Ishikawa (cell line): ENCODE measurements at regions not wholly inside any gene's neighbourhood (a gene's known extent, or its start where the extent isn't known, plus 50 kb on each side); places are given as distances from the start of the nearest gene placed in this dataset.

Experiments used
- NFIC ChIP-seq: IDR thresholded peaks from 2 replicates; pipeline ENCODE4 v1.6.1; 2012
- TF ChIP-seq, protein P1 (sequence below): IDR thresholded peaks from 2 replicates; pipeline ENCODE4 v1.6.1; 2012; ENCODE audit warnings: low read depth, mild to moderate bottlenecking
- TF ChIP-seq, protein P2 (sequence below): IDR thresholded peaks from 2 replicates; pipeline ENCODE4 v1.6.1; 2012

- TF ChIP-seq, protein P1, sequence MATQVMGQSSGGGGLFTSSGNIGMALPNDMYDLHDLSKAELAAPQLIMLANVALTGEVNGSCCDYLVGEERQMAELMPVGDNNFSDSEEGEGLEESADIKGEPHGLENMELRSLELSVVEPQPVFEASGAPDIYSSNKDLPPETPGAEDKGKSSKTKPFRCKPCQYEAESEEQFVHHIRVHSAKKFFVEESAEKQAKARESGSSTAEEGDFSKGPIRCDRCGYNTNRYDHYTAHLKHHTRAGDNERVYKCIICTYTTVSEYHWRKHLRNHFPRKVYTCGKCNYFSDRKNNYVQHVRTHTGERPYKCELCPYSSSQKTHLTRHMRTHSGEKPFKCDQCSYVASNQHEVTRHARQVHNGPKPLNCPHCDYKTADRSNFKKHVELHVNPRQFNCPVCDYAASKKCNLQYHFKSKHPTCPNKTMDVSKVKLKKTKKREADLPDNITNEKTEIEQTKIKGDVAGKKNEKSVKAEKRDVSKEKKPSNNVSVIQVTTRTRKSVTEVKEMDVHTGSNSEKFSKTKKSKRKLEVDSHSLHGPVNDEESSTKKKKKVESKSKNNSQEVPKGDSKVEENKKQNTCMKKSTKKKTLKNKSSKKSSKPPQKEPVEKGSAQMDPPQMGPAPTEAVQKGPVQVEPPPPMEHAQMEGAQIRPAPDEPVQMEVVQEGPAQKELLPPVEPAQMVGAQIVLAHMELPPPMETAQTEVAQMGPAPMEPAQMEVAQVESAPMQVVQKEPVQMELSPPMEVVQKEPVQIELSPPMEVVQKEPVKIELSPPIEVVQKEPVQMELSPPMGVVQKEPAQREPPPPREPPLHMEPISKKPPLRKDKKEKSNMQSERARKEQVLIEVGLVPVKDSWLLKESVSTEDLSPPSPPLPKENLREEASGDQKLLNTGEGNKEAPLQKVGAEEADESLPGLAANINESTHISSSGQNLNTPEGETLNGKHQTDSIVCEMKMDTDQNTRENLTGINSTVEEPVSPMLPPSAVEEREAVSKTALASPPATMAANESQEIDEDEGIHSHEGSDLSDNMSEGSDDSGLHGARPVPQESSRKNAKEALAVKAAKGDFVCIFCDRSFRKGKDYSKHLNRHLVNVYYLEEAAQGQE: no peak
- TF ChIP-seq, protein P2, sequence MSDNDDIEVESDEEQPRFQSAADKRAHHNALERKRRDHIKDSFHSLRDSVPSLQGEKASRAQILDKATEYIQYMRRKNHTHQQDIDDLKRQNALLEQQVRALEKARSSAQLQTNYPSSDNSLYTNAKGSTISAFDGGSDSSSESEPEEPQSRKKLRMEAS: no peak
- no peak for TF ChIP-seq NFIC
These were observed 178.2 kb downstream of the RTL9 start for GRCh38 chrX:110536816-110537215.
